ENCODE measurements at regions not wholly inside any gene's neighbourhood (a gene's known extent, or its start where the extent isn't known, plus 50 kb on each side); places are given as distances from the start of the nearest gene placed in this dataset.

- no peak overlapping the region for H3K27ac ChIP-seq (ENCODE audit: low read depth in 1 of 2, low read length in 2 of 2)
- DNase-seq: no peak
- WGBS (ENCODE audit: insufficient coverage): 13% methylated on average over 1 of the region's 2 CpGs
- H2AFZ ChIP-seq (ENCODE audit: insufficient read depth, low read depth, low read length, poor library complexity, severe bottlenecking): no peak overlapping the region
- peaks cover 0 to 12% (median 5%) of the 10 kb centered on the region in 7 donors for H3K9me3 Mint-ChIP-seq
- no peak overlapping the region for H3K4me2 ChIP-seq (replicated peaks; ENCODE audit: extremely low read depth, low read length, poor library complexity, severe bottlenecking)
- no peak overlapping the region for H3K4me3 ChIP-seq (replicated peaks in 1 of 3; ENCODE audit: low read depth in 2 of 3, low read length in 3 of 3)
- no peaks in the 10 kb centered on the region for H3K36me3 ChIP-seq (replicated peaks in 1 of 2; ENCODE audit: control insufficient read depth in 1 of 2, insufficient read depth in 2 of 2, low read length in 2 of 2)
- no peaks in the 10 kb centered on the region for H4K20me1 ChIP-seq (ENCODE audit: insufficient read depth, low read length)
- no peak overlapping the region for H3K27ac Mint-ChIP-seq
- intact Hi-C loops (cut with micrococcal nuclease): no loop called here
- H3K36me3 Mint-ChIP-seq: no peaks in the 10 kb centered on the region
- H3K9ac ChIP-seq (ENCODE audit: insufficient read depth, low read length, poor library complexity, severe bottlenecking): no peak overlapping the region
- H3K9me3 ChIP-seq (replicated peaks in 1 of 2; ENCODE audit: control insufficient read depth in 1 of 2, insufficient read depth in 1 of 2, low read length in 2 of 2): peaks cover 5 to 11% of the 10 kb centered on the region in 2 donors
- no peaks in the 10 kb centered on the region for H3K79me2 ChIP-seq (ENCODE audit: insufficient read depth, low read length)
- H3K4me3 Mint-ChIP-seq: no peak overlapping the region
- H3K4me1 ChIP-seq (ENCODE audit: control insufficient read depth in 1 of 2, insufficient read depth in 2 of 2, low read length in 2 of 2): no peaks in the 10 kb centered on the region
- H3K27me3 Mint-ChIP-seq (ENCODE audit: low read depth in 3 of 3): no peaks in the 10 kb centered on the region
- no peak for TF ChIP-seq CTCF (IDR thresholded peaks at IDR 0.05)
- H3K4me1 Mint-ChIP-seq: no peaks in the 10 kb centered on the region
- no peaks in the 10 kb centered on the region for H3K27me3 ChIP-seq (ENCODE audit: control insufficient read depth in 2 of 2, insufficient read depth in 2 of 2, low read length in 2 of 2)
Observed at GRCh38 chr1:95770581-95770980, 536.6 kb downstream of the RWDD3 start.

- H3K4me2 ChIP-seq (replicated peaks; ENCODE audit: extremely low read depth, low read length, poor library complexity, severe bottlenecking): no peak overlapping the region
- H3K9me3 ChIP-seq (replicated peaks in 1 of 2; ENCODE audit: control insufficient read depth in 1 of 2, insufficient read depth in 1 of 2, low read length in 2 of 2): peaks cover 19 to 22% of the 10 kb centered on the region in 2 donors
- no CpG with 5 or more reads among the region's 2 CpGs for WGBS (ENCODE audit: insufficient coverage)
- no peak overlapping the region for H3K4me3 ChIP-seq (replicated peaks in 1 of 3; ENCODE audit: low read depth in 2 of 3, low read length in 3 of 3)
- Mint-ChIP-seq H3K36me3 (no peaks in the 10 kb centered on the region), H3K4me1 (no peaks in the 10 kb centered on the region), H3K4me3 (no peak overlapping the region), H3K27ac (no peak overlapping the region), H3K27me3 (ENCODE audit: low read depth in 3 of 3) (no peaks in the 10 kb centered on the region), H3K9me3 (peaks cover 4 to 13% (median 7%) of the 10 kb centered on the region in 7 donors)
- no peak overlapping the region for H2AFZ ChIP-seq (ENCODE audit: insufficient read depth, low read depth, low read length, poor library complexity, severe bottlenecking)
- no peaks in the 10 kb centered on the region for H3K79me2 ChIP-seq (ENCODE audit: insufficient read depth, low read length)
- H4K20me1 ChIP-seq (ENCODE audit: insufficient read depth, low read length): no peaks in the 10 kb centered on the region
- TF ChIP-seq CTCF (IDR thresholded peaks at IDR 0.05): no peak
- H3K27me3 ChIP-seq (ENCODE audit: control insufficient read depth in 2 of 2, insufficient read depth in 2 of 2, low read length in 2 of 2): no peaks in the 10 kb centered on the region
- DNase-seq: no peak
- no peak overlapping the region for H3K9ac ChIP-seq (ENCODE audit: insufficient read depth, low read length, poor library complexity, severe bottlenecking)
- H3K36me3 ChIP-seq (replicated peaks in 1 of 2; ENCODE audit: control insufficient read depth in 1 of 2, insufficient read depth in 2 of 2, low read length in 2 of 2): no peaks in the 10 kb centered on the region
- no peaks in the 10 kb centered on the region for H3K4me1 ChIP-seq (ENCODE audit: control insufficient read depth in 1 of 2, insufficient read depth in 2 of 2, low read length in 2 of 2)
- intact Hi-C loops (cut with micrococcal nuclease): no loop called here
- H3K27ac ChIP-seq (ENCODE audit: low read depth in 1 of 2, low read length in 2 of 2): no peak overlapping the region
Observed at GRCh38 chr1:95778217-95778616, 544.2 kb downstream of the RWDD3 start.

Data from CD14-positive monocyte (primary cell).